ENCODE measurements at regions not wholly inside any gene's neighbourhood (a gene's known extent, or its start where the extent isn't known, plus 50 kb on each side); places are given as distances from the start of the nearest gene placed in this dataset.

GRCh38 chr3:146339349-146339748 lies 88.4 kb upstream of the PLSCR4 start:
- TF ChIP-seq CTCF (IDR thresholded peaks at IDR 0.05; ENCODE audit: borderline replicate concordance, extremely low read depth, low read length, poor library complexity, severe bottlenecking), result no peak
- no peak for TF ChIP-seq EZH2 (IDR thresholded peaks at IDR 0.05; ENCODE audit: borderline replicate concordance, low read depth, low read length, severe bottlenecking)

Measured in DND-41 (cell line).